ENCODE measurements at regions not wholly inside any gene's neighbourhood (a gene's known extent, or its start where the extent isn't known, plus 50 kb on each side); places are given as distances from the start of the nearest gene placed in this dataset.
"Not testable (repeated sequence)": the region's sequence is repeated elsewhere in the genome, so short reads cannot be mapped to it uniquely, and the experiment has no call there.

GRCh38 chr2:35932276-35932963 is 423.2 kb upstream of the CRIM1 start:
- DNase-seq (ENCODE audit: low read depth) = no peak

- no peak for DNase-seq (ENCODE audit: low read depth)
Measured at GRCh38 chr2:35931626-35932025, 424.0 kb upstream of the CRIM1 start.

- no peak for DNase-seq (ENCODE audit: low read depth)
Measured at GRCh38 chr2:35931115-35931514, 424.5 kb upstream of the CRIM1 start.

GRCh38 chr2:35929551-35929950 is 426.0 kb upstream of the CRIM1 start:
- no peak for DNase-seq (ENCODE audit: low read depth)

- DNase-seq (ENCODE audit: low read depth) = no peak
Measured at GRCh38 chr2:35920061-35920460, 435.5 kb upstream of the CRIM1 start.

GRCh38 chr2:35915261-35915660 is 440.3 kb upstream of the CRIM1 start:
- DNase-seq (ENCODE audit: low read depth) = no peak

GRCh38 chr2:35891936-35892335 is 463.6 kb upstream of the CRIM1 start:
- DNase-seq (ENCODE audit: low read depth) = no peak

GRCh38 chr2:35891528-35891927 is 464.1 kb upstream of the CRIM1 start:
- no peak for DNase-seq (ENCODE audit: low read depth)

GRCh38 chr2:35887146-35887545 is 468.4 kb upstream of the CRIM1 start:
- no peak for DNase-seq (ENCODE audit: low read depth)

GRCh38 chr2:35873921-35874320 is 481.7 kb upstream of the CRIM1 start:
- DNase-seq (ENCODE audit: low read depth) = no peak

GRCh38 chr2:35871672-35872071 is 483.9 kb upstream of the CRIM1 start:
- DNase-seq (ENCODE audit: low read depth) = no peak

- DNase-seq (ENCODE audit: low read depth) = no peak
Measured at GRCh38 chr2:35870713-35871112, 484.9 kb upstream of the CRIM1 start.

GRCh38 chr2:35864141-35864540 is 491.4 kb upstream of the CRIM1 start:
- no peak for DNase-seq (ENCODE audit: low read depth)

- DNase-seq (ENCODE audit: low read depth) = no peak
Measured at GRCh38 chr2:35858216-35858615, 497.4 kb upstream of the CRIM1 start.

GRCh38 chr2:35857498-35857897 is 498.1 kb upstream of the CRIM1 start:
- no peak for DNase-seq (ENCODE audit: low read depth)

GRCh38 chr2:35831385-35831784 is 524.2 kb upstream of the CRIM1 start:
- no peak for DNase-seq (ENCODE audit: low read depth)

GRCh38 chr2:35830833-35831232 is 524.7 kb upstream of the CRIM1 start:
- DNase-seq (ENCODE audit: low read depth) = no peak

GRCh38 chr2:35827086-35827485 is 528.5 kb upstream of the CRIM1 start:
- no peak for DNase-seq (ENCODE audit: low read depth)

GRCh38 chr2:35822716-35823115 is 532.9 kb upstream of the CRIM1 start:
- no peak for DNase-seq (ENCODE audit: low read depth)

- DNase-seq (ENCODE audit: low read depth) = no peak
Measured at GRCh38 chr2:35821675-35822074, 533.9 kb upstream of the CRIM1 start.

- no peak for DNase-seq (ENCODE audit: low read depth)
Measured at GRCh38 chr2:35820391-35820790, 535.2 kb upstream of the CRIM1 start.

GRCh38 chr2:35819033-35819432 is 536.5 kb upstream of the CRIM1 start:
- DNase-seq (ENCODE audit: low read depth) = no peak

GRCh38 chr2:35818359-35818758 is 537.2 kb upstream of the CRIM1 start:
- DNase-seq (ENCODE audit: low read depth) = not testable (repeated sequence)

GRCh38 chr2:35814597-35814996 is 541.0 kb upstream of the CRIM1 start:
- not testable (repeated sequence) for DNase-seq (ENCODE audit: low read depth)

GRCh38 chr2:35803126-35803525 is 552.5 kb upstream of the CRIM1 start:
- no peak for DNase-seq (ENCODE audit: low read depth)
